GM13977 (cell line): ENCODE measurements at regions not wholly inside any gene's neighbourhood (a gene's known extent, or its start where the extent isn't known, plus 50 kb on each side); places are given as distances from the start of the nearest gene placed in this dataset.
"Not testable (repeated sequence)": the region's sequence is repeated elsewhere in the genome, so short reads cannot be mapped to it uniquely, and the experiment has no call there.

Experiments
- DNase-seq: peaks from one replicate; pipeline ENCODE4 v3.0.0; 2012; ENCODE audit warnings: low spot score
- CTCF ChIP-seq: IDR thresholded peaks from 2 replicates; pipeline ENCODE4 v1.5.1; 2012; ENCODE audit warnings: mild to moderate bottlenecking, control low read depth; ENCODE audit not compliant: insufficient read depth; ENCODE audit errors: extremely low read depth, missing control alignments
- in situ Hi-C: fragments of 300-500 bp; cut with MboI; formaldehyde crosslinking; loops from one replicate; pipeline ENCODE4 v1.12.0; 2022; ENCODE audit warnings: low sequenced_read_pairs, low pct_unique_long_range_greater_than_20kb, mixed read lengths, inconsistent platforms; ENCODE audit not compliant: unreplicated experiment

GRCh38 chr17:27157898-27158297, 136.0 kb upstream of the WSB1 start:
- DNase-seq = no peak
- in situ Hi-C loops = no loop called here
- TF ChIP-seq CTCF = no peak

- no peak for DNase-seq
- TF ChIP-seq CTCF = no peak
- in situ Hi-C loops = no loop called here
These were observed 135.5 kb upstream of the WSB1 start for GRCh38 chr17:27158382-27158781.

- DNase-seq = no peak
- in situ Hi-C loops = no loop called here
- no peak for TF ChIP-seq CTCF
These were observed 113.6 kb upstream of the WSB1 start for GRCh38 chr17:27180322-27180721.

- in situ Hi-C loops, DNase-seq: not testable (repeated sequence)
These were observed 112.5 kb upstream of the WSB1 start for GRCh38 chr17:27181379-27181925.

- in situ Hi-C loops = no loop called here
- no peak for TF ChIP-seq CTCF
- no peak for DNase-seq
These were observed 112.0 kb upstream of the WSB1 start for GRCh38 chr17:27181935-27182334.

GRCh38 chr17:27197505-27197904, 96.4 kb upstream of the WSB1 start:
- in situ Hi-C loops, DNase-seq: not testable (repeated sequence)

- in situ Hi-C loops = no loop called here
- DNase-seq = no peak
- no peak for TF ChIP-seq CTCF
These were observed 94.0 kb upstream of the WSB1 start for GRCh38 chr17:27199948-27200347.

GRCh38 chr17:27200476-27200875, 93.4 kb upstream of the WSB1 start:
- DNase-seq = no peak
- in situ Hi-C loops = no loop called here
- TF ChIP-seq CTCF = no peak
